ENCODE measurements at regions not wholly inside any gene's neighbourhood (a gene's known extent, or its start where the extent isn't known, plus 50 kb on each side); places are given as distances from the start of the nearest gene placed in this dataset.

DNA sequence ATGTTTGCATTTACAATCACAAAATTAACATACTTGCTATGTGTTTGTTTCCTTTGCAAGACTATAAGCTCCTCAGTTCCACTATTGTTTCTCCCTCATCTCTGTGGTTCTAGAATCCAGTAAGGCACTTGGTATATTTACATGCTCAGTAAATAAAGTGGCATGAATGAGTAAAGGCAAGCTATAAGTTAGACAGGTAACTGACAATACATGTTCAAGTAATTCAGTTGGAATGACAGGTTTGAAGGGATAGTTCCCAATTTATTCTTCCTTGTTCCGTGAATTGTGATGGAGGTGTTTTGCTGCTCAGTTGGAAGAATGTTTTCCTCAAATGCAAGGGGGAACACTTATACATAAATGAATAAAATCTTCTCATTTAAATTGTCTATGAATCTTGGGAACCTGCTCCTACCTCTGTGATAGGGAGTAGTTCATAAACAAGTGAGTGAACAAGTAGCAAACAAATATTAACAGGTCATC lies 54.1 kb upstream of the DHX15 start:
- TF ChIP-seq, protein P1, sequence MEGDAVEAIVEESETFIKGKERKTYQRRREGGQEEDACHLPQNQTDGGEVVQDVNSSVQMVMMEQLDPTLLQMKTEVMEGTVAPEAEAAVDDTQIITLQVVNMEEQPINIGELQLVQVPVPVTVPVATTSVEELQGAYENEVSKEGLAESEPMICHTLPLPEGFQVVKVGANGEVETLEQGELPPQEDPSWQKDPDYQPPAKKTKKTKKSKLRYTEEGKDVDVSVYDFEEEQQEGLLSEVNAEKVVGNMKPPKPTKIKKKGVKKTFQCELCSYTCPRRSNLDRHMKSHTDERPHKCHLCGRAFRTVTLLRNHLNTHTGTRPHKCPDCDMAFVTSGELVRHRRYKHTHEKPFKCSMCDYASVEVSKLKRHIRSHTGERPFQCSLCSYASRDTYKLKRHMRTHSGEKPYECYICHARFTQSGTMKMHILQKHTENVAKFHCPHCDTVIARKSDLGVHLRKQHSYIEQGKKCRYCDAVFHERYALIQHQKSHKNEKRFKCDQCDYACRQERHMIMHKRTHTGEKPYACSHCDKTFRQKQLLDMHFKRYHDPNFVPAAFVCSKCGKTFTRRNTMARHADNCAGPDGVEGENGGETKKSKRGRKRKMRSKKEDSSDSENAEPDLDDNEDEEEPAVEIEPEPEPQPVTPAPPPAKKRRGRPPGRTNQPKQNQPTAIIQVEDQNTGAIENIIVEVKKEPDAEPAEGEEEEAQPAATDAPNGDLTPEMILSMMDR (IDR thresholded peaks at IDR 0.05) = no peak
- TF ChIP-seq, protein P2, sequence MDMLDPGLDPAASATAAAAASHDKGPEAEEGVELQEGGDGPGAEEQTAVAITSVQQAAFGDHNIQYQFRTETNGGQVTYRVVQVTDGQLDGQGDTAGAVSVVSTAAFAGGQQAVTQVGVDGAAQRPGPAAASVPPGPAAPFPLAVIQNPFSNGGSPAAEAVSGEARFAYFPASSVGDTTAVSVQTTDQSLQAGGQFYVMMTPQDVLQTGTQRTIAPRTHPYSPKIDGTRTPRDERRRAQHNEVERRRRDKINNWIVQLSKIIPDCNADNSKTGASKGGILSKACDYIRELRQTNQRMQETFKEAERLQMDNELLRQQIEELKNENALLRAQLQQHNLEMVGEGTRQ (IDR thresholded peaks at IDR 0.05) = no peak
- TF ChIP-seq, protein P3, sequence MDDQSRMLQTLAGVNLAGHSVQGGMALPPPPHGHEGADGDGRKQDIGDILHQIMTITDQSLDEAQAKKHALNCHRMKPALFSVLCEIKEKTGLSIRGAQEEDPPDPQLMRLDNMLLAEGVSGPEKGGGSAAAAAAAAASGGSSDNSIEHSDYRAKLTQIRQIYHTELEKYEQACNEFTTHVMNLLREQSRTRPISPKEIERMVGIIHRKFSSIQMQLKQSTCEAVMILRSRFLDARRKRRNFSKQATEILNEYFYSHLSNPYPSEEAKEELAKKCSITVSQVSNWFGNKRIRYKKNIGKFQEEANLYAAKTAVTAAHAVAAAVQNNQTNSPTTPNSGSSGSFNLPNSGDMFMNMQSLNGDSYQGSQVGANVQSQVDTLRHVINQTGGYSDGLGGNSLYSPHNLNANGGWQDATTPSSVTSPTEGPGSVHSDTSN (IDR thresholded peaks at IDR 0.05) = no peak
- TF ChIP-seq, protein P4, sequence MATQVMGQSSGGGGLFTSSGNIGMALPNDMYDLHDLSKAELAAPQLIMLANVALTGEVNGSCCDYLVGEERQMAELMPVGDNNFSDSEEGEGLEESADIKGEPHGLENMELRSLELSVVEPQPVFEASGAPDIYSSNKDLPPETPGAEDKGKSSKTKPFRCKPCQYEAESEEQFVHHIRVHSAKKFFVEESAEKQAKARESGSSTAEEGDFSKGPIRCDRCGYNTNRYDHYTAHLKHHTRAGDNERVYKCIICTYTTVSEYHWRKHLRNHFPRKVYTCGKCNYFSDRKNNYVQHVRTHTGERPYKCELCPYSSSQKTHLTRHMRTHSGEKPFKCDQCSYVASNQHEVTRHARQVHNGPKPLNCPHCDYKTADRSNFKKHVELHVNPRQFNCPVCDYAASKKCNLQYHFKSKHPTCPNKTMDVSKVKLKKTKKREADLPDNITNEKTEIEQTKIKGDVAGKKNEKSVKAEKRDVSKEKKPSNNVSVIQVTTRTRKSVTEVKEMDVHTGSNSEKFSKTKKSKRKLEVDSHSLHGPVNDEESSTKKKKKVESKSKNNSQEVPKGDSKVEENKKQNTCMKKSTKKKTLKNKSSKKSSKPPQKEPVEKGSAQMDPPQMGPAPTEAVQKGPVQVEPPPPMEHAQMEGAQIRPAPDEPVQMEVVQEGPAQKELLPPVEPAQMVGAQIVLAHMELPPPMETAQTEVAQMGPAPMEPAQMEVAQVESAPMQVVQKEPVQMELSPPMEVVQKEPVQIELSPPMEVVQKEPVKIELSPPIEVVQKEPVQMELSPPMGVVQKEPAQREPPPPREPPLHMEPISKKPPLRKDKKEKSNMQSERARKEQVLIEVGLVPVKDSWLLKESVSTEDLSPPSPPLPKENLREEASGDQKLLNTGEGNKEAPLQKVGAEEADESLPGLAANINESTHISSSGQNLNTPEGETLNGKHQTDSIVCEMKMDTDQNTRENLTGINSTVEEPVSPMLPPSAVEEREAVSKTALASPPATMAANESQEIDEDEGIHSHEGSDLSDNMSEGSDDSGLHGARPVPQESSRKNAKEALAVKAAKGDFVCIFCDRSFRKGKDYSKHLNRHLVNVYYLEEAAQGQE (IDR thresholded peaks at IDR 0.05) = no peak
- no peak for TF ChIP-seq MAZ (IDR thresholded peaks at IDR 0.05; ENCODE audit: borderline replicate concordance, low read depth, low read length)
- TF ChIP-seq ZNF302 (CRISPR knock-in tag; IDR thresholded peaks at IDR 0.05) = no peak
- TF ChIP-seq NPAS2 (CRISPR knock-in tag; IDR thresholded peaks at IDR 0.05; ENCODE audit: borderline replicate concordance) = no peak
- TF ChIP-seq EP300 (IDR thresholded peaks at IDR 0.05) = no peak

All from A549 (cell line).